ENCODE measurements at regions not wholly inside any gene's neighbourhood (a gene's known extent, or its start where the extent isn't known, plus 50 kb on each side); places are given as distances from the start of the nearest gene placed in this dataset.
A peak's percentile ranks its signal among the peaks of the same experiment; 100 is the strongest.

GRCh38 chr7:431658-432111 lies 88.0 kb downstream of the PDGFA start:
- Histone ChIP-seq H3K4me3 (no peak overlapping the region), H3K27ac (no peak overlapping the region)

GRCh38 chr7:432256-432655 lies 87.4 kb downstream of the PDGFA start:
- Histone ChIP-seq H3K27ac (no peak overlapping the region), H3K4me3 (no peak overlapping the region)

GRCh38 chr7:432933-433332 lies 86.7 kb downstream of the PDGFA start:
- H3K27ac ChIP-seq: peak overlapping the region in 1 of 21 experiments; percentile 37
- H3K4me3 ChIP-seq: no peak overlapping the region

- no peak overlapping the region for H3K4me3 ChIP-seq
- peak overlapping the region in 1 of 21 experiments; percentile 37 for H3K27ac ChIP-seq
Observed at GRCh38 chr7:433558-433957, 86.1 kb downstream of the PDGFA start.

DNA sequence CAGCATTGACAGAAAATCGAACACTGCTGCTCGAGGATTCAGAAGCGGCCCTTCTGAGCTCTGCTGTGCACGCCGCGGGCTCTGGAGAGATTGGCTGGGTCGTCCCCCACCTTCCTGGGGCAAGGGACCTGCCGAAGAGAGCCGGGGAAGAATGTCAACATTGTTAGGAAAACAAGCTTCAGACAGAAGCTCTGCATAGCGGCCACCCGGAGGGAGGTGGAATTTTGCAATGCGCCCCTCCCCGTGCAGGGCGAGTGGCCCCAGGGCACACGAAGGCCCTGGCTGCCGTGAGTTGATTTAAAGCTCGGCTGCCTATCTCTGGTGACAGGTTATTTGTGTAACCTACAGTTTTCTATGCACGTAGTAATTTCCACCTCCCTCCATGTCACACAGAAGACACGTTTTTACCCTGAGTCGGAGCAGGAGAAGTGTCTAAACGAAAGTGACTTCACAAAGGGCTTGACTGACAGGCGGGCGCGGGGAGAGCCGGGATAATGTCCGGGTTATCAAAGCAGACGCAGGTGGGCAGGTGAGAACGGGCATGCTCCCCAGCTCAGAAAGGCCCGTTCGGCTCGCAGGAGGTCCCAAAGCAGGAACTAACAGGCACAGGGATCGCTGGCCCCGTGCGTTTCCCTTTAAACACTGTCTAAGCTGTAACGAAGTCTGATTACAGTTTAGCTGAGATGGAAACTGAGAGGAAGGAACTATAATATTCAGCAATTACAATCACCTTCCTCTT lies 84.6 kb downstream of the PDGFA start:
- Histone ChIP-seq H3K4me3 (peak overlapping the region in 4 of 7 experiments; percentile 9 to 28 (median 18)), H3K27ac (peak overlapping the region in 15 of 21 experiments; percentile 5 to 85 (median 54))

DNA sequence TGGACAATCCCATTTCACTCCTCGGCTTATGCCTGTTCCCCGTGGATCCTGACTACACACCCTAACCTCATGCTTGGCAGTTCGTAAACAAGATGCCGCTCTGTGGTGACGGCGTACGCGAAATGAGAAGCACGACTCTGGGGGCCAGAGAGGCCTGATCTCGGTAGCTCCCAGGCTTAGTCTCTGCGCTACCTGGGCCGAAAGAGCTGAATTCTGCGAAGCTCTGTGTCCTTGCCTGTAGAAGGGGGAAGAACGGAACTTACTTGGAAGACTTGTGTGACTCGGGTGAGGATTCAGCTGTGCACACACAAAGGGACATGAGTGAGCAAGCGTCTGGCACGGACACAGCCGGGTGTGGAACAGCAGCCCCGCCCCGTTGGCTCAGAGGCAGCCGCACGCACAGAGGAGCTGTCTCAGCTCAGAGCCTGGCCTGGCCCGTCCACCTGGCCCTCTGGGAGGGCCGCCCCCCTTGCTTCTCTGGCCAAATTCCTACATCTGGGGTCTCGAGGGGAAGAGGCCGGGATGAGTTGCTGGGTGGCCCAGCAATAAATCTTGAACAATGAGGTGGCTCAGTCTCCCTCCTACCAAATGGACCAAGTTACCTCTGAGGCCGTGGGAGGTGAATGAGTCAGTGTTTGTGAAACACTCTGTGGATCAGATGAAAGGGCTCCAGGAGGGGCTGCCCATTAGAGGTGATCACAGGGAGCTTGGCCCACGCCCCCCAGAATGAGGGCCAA lies 83.8 kb downstream of the PDGFA start:
- peak overlapping the region in 14 of 21 experiments; percentile 5 to 85 (median 58) for H3K27ac ChIP-seq
- peak overlapping the region in 4 of 7 experiments; percentile 9 to 28 (median 18) for H3K4me3 ChIP-seq

GRCh38 chr7:436367-437128 lies 83.1 kb downstream of the PDGFA start:
- Histone ChIP-seq H3K27ac (peak overlapping the region in 5 of 21 experiments; percentile 5 to 85 (median 63)), H3K4me3 (no peak overlapping the region)

DNA sequence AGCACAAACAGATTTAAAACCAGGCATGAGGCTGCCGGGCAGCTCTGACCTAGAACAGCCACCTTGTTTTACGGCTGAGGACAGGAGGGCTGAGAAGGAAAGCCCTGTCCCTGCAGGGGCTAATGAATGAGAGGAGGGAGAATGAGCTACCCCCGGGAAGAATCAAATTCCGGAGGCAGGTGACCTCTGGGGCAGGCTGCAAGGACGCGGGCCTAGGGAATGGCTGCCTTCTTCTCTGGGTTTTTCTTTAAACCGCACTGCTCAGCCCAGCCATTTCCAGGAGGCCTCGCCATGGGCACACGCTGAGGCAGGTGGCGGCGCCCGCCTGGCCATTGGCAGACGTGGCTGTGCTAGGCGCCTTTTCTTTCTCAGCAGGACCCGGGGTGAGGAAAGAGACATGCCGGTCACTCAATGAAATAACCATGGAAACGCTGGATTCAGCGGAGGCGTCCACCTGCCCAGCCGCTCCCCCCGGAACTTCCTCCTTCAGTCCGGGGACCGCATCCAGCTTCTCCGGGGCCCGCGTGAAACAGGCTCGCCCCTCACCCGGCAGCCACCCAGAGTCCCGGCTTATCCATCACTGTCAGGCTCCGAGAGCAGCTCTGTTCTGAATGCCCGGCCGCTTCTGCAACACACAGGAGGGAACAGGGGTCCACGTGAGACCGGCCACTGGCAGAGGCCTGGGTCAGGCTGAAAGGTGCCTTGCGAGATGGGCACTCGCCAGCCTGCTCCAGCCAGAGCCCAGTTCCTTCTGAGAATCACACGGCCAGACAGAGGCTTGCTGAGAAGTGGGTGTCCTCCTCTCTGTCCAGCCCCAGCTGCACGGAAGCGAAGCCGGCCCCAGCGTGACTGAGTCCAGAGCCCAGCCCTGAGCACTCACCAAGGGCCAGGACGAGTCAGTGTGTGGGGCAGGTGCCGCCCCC lies 82.1 kb downstream of the PDGFA start:
- H3K4me3 ChIP-seq: no peak overlapping the region
- no peak overlapping the region for H3K27ac ChIP-seq

DNA sequence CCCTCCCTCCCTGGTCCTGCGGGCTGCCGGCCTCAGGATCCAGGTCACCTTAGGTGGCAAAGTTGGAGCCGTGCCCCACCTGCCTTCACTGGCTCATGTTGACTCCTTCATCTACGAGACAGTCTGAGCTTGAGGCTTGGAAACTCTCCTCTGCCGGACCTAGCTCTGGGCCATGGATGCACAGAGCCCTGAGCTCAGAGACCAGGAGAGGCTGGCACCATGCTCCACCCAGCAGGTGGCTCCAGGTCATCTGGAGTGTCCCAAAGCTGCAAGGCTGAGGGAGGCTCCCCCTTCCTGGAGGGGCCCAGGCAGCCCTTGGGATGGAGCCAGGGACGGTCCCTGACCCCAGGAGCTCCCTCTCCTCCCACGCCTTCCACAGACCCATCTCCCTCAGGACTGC lies 81.3 kb downstream of the PDGFA start:
- Histone ChIP-seq H3K4me3 (no peak overlapping the region), H3K27ac (no peak overlapping the region)

GRCh38 chr7:438916-439315 lies 80.7 kb downstream of the PDGFA start:
- Histone ChIP-seq H3K4me3 (no peak overlapping the region), H3K27ac (no peak overlapping the region)

- Histone ChIP-seq H3K27ac (no peak overlapping the region), H3K4me3 (no peak overlapping the region)
Observed at GRCh38 chr7:440059-440749, 79.4 kb downstream of the PDGFA start.

DNA sequence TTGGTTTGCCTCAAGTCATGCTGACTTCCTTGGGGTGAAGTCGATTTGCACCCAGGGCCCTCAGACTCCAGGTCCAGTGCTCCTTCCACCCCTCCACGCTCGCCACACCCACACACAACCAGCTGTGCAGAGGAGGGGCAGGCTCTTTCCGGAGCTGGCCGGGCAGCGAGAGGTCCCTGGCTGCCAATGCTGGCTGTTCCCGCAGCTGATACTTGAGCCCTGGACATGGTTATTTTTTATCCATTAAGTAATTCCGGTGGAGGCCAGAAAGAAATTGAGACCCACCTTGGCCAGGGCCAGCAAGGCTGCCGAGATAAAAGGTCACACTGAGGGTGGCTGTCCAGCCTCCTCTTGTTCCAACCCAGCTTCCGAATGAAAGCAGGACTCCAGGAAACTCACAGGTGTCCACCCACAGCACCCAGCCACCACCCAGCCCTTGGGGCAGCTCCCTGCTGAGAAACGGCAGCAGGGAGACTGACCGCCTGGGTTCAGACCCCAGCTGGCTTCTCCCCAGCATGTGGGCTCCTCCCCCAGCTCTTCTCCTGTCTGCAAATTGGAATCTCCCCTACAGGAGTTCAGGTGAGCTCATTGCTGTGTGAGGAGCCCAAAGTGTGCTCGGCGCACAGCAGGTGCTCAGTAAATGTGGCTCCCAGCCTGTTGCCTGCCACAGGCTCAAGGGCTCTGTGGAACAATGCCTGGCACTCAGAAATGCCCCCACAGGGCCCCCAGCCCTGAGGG lies 77.8 kb downstream of the PDGFA start:
- no peak overlapping the region for H3K27ac ChIP-seq
- H3K4me3 ChIP-seq: no peak overlapping the region

DNA sequence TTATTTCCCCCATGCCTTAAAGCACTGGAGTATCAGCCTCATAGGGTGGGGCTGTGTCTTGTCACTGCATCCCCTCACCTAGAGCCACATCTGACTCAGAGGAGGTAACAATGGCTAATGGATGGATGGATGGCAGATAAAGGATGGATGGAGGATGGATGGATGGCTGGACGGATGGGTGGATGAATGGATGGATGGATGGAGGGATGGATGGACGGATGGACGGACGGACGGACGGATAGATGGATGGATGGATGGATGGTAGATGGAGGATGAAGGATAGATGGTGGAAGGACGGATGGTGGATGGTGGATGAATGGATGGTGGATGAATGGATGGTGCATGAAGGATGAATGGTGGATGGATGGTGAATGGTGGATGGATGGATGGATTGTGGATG lies 77.2 kb downstream of the PDGFA start:
- H3K27ac ChIP-seq: no peak overlapping the region
- H3K4me3 ChIP-seq: no peak overlapping the region

- Histone ChIP-seq H3K4me3 (no peak overlapping the region), H3K27ac (no peak overlapping the region)
Observed at GRCh38 chr7:443279-443833, 76.3 kb downstream of the PDGFA start.

DNA sequence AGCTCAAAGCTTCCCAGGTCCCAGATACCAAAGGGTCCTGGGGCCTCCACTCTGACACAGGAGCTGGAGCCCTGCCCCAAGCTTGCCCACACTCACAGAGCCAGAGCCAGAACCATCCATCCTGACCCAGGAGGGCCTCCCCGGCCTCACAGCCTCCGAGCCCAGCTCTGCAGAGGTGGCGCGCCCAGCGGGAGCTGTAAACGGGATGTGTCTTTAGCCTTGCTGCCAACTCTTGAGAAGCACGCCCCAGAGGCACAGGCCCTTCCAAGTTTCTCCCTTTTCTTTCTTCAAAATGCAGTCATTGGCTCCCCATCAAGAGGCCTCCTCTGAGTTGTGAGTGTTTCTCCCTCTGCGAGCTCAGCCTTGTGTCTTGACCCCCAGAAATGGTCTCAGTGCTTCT lies 75.0 kb downstream of the PDGFA start:
- Histone ChIP-seq H3K27ac (peak overlapping the region in 1 of 21 experiments; percentile 55), H3K4me3 (no peak overlapping the region)

DNA sequence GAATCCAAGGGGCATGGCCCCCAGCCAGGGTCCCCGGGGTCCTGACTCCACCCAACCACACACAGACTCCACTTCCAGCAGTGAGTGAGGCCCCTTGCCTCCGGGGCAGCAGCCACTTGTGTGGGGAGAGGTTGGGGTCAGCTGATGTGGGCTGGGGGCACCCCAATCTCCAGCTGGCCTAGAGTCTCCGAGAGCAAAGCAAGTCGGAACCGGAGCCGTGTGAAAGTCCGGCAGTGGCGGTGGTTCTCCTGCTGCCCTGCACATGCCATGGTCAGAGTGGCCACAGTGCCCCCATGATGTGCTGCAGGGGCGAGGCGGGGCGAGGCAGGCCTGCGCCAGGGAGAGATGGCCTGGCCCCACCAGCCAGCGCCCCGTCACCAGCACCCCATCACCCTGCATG lies 74.6 kb downstream of the PDGFA start:
- Histone ChIP-seq H3K27ac (peak overlapping the region in 1 of 21 experiments; percentile 55), H3K4me3 (no peak overlapping the region)

DNA sequence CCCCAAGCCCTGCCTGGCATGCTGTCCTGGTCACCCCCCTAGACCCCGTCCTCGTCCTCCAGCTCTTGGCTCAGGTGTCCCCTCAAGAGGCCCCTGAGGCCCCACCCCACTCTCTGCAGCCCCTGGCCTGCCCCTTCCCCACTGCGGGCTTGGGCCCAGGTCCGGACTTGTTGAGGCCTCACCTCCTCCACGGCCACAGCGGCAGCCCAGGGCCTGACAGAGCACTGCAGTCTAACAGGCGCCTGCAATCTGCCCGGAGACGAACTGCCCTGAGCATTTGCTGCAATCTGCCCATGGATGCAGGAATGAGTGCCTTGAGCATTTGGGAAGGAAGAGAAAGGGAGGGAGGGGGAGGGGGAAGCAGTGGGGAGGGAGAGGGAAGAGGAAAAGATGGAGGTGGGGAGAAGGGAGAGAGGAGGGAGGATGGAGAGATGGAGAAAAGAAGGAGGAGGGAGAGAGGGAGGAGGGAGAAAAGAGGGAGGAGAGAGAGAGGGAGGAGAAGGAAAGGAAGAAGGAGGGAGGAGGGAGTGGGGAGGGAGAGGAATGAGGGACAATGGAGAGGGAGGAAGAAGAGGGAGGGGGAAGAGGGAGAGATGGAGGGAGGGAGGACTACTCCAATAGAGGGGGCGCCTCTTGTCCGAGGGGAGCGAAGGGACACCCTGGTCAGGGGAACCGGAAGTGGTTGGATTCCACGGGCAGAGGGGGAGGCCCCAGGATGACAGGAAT lies 73.9 kb downstream of the PDGFA start:
- no peak overlapping the region for H3K4me3 ChIP-seq
- H3K27ac ChIP-seq: peak overlapping the region in 1 of 21 experiments; percentile 55

All from skin epidermis (tissue), 12 donors.